Ascending aorta (tissue), 2 donors: ENCODE measurements at regions not wholly inside any gene's neighbourhood (a gene's known extent, or its start where the extent isn't known, plus 50 kb on each side); places are given as distances from the start of the nearest gene placed in this dataset.

Source experiments
- DNase-seq, 2 donors: peaks; one replicate each; pipeline ENCODE4 v3.0.0-alpha.2; 2019; ENCODE audit warnings: low spot score in 2 of 2
- H3K27ac ChIP-seq, 2 donors: fragments of 200-600 bp; sonication (generic); one replicate each; pipeline ENCODE4 v1.5.1; 2016 to 2017; ENCODE audit warnings: mild to moderate bottlenecking in 1 of 2
- H3K27me3 ChIP-seq: fragments of 200-600 bp; sonication (generic); one replicate; pipeline ENCODE4 v1.5.1; 2017
- H3K36me3 ChIP-seq, 2 donors: fragments of 200-600 bp; sonication (generic); one replicate each; pipeline ENCODE4 v1.5.1; 2016
- H3K4me1 ChIP-seq, 2 donors: fragments of 200-600 bp; sonication (generic); one replicate each; pipeline ENCODE4 v1.5.1; 2016 to 2017; ENCODE audit warnings: mild to moderate bottlenecking in 1 of 2
- H3K4me3 ChIP-seq, 2 donors: fragments of 200-600 bp; sonication (generic); one replicate each; pipeline ENCODE4 v1.5.1; 2016 to 2017; ENCODE audit warnings: mild to moderate bottlenecking in 1 of 2
- H3K9me3 ChIP-seq, 2 donors: fragments of 200-600 bp; sonication (generic); one replicate each; pipeline ENCODE4 v1.5.1; 2016
- CTCF ChIP-seq, 3 experiments: fragments of 200-600 bp in 2 of 3; fragments of 450-650 bp in 1 of 3; sonication (generic) in 2 of 3; IDR thresholded peaks; one replicate each; pipeline ENCODE4 v1.5.1; 2016 to 2019; ENCODE audit warnings: antibody characterized with exemption in 3 of 3, mild to moderate bottlenecking in 1 of 3, moderate library complexity in 1 of 3
- intact Hi-C: fragments of 100-400 bp; cut with DNase I; formaldehyde crosslinking; loops from one replicate; pipeline ENCODE4 v1.15.1; 2023

GRCh38 chr5:123803359-123803758 lies 291.4 kb downstream of the CSNK1G3 start:
- H3K27ac ChIP-seq: no peak overlapping the region
- no peak overlapping the region for H3K4me3 ChIP-seq
- H3K27me3 ChIP-seq: no peaks in the 10 kb centered on the region
- no peak for TF ChIP-seq CTCF (IDR thresholded peaks at IDR 0.05)
- H3K9me3 ChIP-seq: no peaks in the 10 kb centered on the region
- no peaks in the 10 kb centered on the region for H3K36me3 ChIP-seq
- intact Hi-C loops: no loop called here
- no peaks in the 10 kb centered on the region for H3K4me1 ChIP-seq
- DNase-seq: no peak

GRCh38 chr5:123802298-123802951 lies 290.4 kb downstream of the CSNK1G3 start:
- H3K4me1 ChIP-seq: no peaks in the 10 kb centered on the region
- no peak overlapping the region for H3K4me3 ChIP-seq
- TF ChIP-seq CTCF (IDR thresholded peaks at IDR 0.05): no peak
- no peak for DNase-seq
- no peaks in the 10 kb centered on the region for H3K27me3 ChIP-seq
- H3K9me3 ChIP-seq: no peaks in the 10 kb centered on the region
- intact Hi-C loops: no loop called here
- H3K27ac ChIP-seq: no peak overlapping the region
- H3K36me3 ChIP-seq: no peaks in the 10 kb centered on the region

- no peak for TF ChIP-seq CTCF (IDR thresholded peaks at IDR 0.05)
- Histone ChIP-seq H3K9me3 (no peaks in the 10 kb centered on the region), H3K27me3 (no peaks in the 10 kb centered on the region), H3K36me3 (no peaks in the 10 kb centered on the region), H3K27ac (no peak overlapping the region), H3K4me1 (no peaks in the 10 kb centered on the region), H3K4me3 (no peak overlapping the region)
- no peak for DNase-seq
- intact Hi-C loops: no loop called here
Observed at GRCh38 chr5:123800640-123801039, 288.7 kb downstream of the CSNK1G3 start.

GRCh38 chr5:123795688-123796087 lies 283.7 kb downstream of the CSNK1G3 start:
- Histone ChIP-seq H3K4me1 (no peaks in the 10 kb centered on the region), H3K36me3 (no peaks in the 10 kb centered on the region), H3K27me3 (no peaks in the 10 kb centered on the region), H3K27ac (no peak overlapping the region), H3K4me3 (no peak overlapping the region), H3K9me3 (no peaks in the 10 kb centered on the region)
- DNase-seq: no peak
- no peak for TF ChIP-seq CTCF (IDR thresholded peaks at IDR 0.05)
- intact Hi-C loops: no loop called here

- Histone ChIP-seq H3K36me3 (no peaks in the 10 kb centered on the region), H3K27ac (no peak overlapping the region), H3K4me1 (no peaks in the 10 kb centered on the region), H3K9me3 (peaks cover 0 to 6% of the 10 kb centered on the region in 2 donors), H3K27me3 (no peaks in the 10 kb centered on the region), H3K4me3 (no peak overlapping the region)
- no peak for TF ChIP-seq CTCF (IDR thresholded peaks at IDR 0.05)
- DNase-seq: no peak
- intact Hi-C loops: no loop called here
Observed at GRCh38 chr5:123790226-123790625, 278.2 kb downstream of the CSNK1G3 start.

GRCh38 chr5:123787635-123788034 lies 275.7 kb downstream of the CSNK1G3 start:
- Histone ChIP-seq H3K36me3 (no peaks in the 10 kb centered on the region), H3K4me3 (no peak overlapping the region), H3K9me3 (peaks cover 0 to 6% of the 10 kb centered on the region in 2 donors), H3K4me1 (no peaks in the 10 kb centered on the region), H3K27me3 (no peaks in the 10 kb centered on the region), H3K27ac (no peak overlapping the region)
- DNase-seq: no peak
- intact Hi-C loops: no loop called here
- no peak for TF ChIP-seq CTCF (IDR thresholded peaks at IDR 0.05)
